ENCODE measurements at regions not wholly inside any gene's neighbourhood (a gene's known extent, or its start where the extent isn't known, plus 50 kb on each side); places are given as distances from the start of the nearest gene placed in this dataset.

DNA sequence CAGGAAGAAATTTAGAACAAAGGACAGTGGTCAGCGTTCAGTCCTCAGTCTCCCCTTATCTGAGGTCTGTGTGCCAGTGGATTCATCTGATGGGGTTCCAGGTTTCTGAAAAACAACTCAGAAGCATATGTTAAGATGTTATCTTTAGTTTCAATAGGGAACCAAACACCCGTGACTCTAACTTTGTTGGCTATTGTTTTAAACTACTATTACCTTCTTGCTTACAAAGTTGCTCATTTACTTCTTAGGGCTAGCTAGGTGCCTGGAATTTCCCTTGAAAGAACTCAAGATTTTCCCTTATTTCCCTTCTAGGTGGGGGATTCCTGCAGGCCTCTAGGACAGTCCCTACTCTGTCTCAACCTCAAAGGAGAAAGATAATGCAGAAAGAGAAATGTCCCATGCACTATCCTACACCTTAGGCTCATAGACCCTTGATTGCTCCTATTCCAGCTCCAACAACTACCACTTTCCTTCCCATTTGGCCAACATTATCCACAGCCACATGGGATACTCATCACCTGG is 192.5 kb upstream of the LYZL1 start:
- peaks cover 12% of the 10 kb centered on the region; the same call in 1 of the 2 replicates for H3K9me3 ChIP-seq (ENCODE audit: insufficient read depth, low read length)
- no peak for TF ChIP-seq ZNF274 (IDR thresholded peaks at IDR 0.05; ENCODE audit: low read depth, low read length)
- TF ChIP-seq YY1 (IDR thresholded peaks at IDR 0.05; ENCODE audit: insufficient read depth, insufficient read length), result no peak
- TF ChIP-seq SUZ12 (IDR thresholded peaks at IDR 0.05; ENCODE audit: extremely low read depth, insufficient read depth, insufficient read length), result no peak
- H3K27me3 ChIP-seq (ENCODE audit: insufficient read depth, insufficient read length), result no peaks in the 10 kb centered on the region
- no peaks in the 10 kb centered on the region for H3K36me3 ChIP-seq (ENCODE audit: insufficient read depth, insufficient read length, low read length)
- no peak for DNase-seq (ENCODE audit: low read depth, low spot score)
- no peaks in the 10 kb centered on the region for H3K4me1 ChIP-seq (ENCODE audit: insufficient read depth, insufficient read length)
- H3K9ac ChIP-seq (ENCODE audit: insufficient read length, low read depth), result no peak overlapping the region
- no peak overlapping the region for H3K4me3 ChIP-seq (ENCODE audit: insufficient read length, low read depth)

- DNase-seq (ENCODE audit: low read depth, low spot score), result no peak
- Histone ChIP-seq H3K4me1 (ENCODE audit: insufficient read depth, insufficient read length) (no peaks in the 10 kb centered on the region), H3K4me3 (ENCODE audit: insufficient read length, low read depth) (no peak overlapping the region), H3K36me3 (ENCODE audit: insufficient read depth, insufficient read length, low read length) (no peaks in the 10 kb centered on the region), H3K9ac (ENCODE audit: insufficient read length, low read depth) (no peak overlapping the region), H3K9me3 (ENCODE audit: insufficient read depth, low read length) (peaks cover 6% of the 10 kb centered on the region; the same call in 1 of the 2 replicates), H3K27me3 (ENCODE audit: insufficient read depth, insufficient read length) (no peaks in the 10 kb centered on the region)
- TF ChIP-seq YY1 (IDR thresholded peaks at IDR 0.05; ENCODE audit: insufficient read depth, insufficient read length) (no peak), ZNF274 (IDR thresholded peaks at IDR 0.05; ENCODE audit: low read depth, low read length) (no peak), SUZ12 (IDR thresholded peaks at IDR 0.05; ENCODE audit: extremely low read depth, insufficient read depth, insufficient read length) (no peak)
These were observed 190.4 kb upstream of the LYZL1 start for GRCh38 chr10:29098423-29098822.

DNA sequence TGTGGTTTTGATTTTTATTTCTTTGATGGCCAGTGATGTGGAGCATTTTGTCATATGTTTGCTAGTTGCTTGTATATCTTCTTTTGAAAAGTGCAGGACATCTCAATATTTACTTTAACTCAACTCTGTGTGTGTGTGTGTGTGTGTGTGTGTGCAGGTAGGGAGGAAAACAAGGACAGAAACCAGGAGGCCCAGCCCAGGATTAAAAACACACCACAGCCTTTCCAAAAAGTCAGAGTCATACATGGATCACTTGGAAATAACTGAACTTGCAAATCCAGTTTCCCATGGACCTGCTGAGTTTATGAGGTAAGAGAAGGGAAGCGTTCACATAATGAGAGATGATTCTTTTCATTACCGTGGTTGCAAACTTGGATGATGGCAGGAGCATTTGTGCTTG is 189.9 kb upstream of the LYZL1 start:
- Histone ChIP-seq H3K4me1 (ENCODE audit: insufficient read depth, insufficient read length) (no peaks in the 10 kb centered on the region), H3K9me3 (ENCODE audit: insufficient read depth, low read length) (peaks cover 12% of the 10 kb centered on the region; the same call in 1 of the 2 replicates), H3K4me3 (ENCODE audit: insufficient read length, low read depth) (no peak overlapping the region), H3K36me3 (ENCODE audit: insufficient read depth, insufficient read length, low read length) (no peaks in the 10 kb centered on the region), H3K27me3 (ENCODE audit: insufficient read depth, insufficient read length) (no peaks in the 10 kb centered on the region), H3K9ac (ENCODE audit: insufficient read length, low read depth) (no peak overlapping the region)
- DNase-seq (ENCODE audit: low read depth, low spot score), result no peak
- no peak for TF ChIP-seq ZNF274 (IDR thresholded peaks at IDR 0.05; ENCODE audit: low read depth, low read length)
- TF ChIP-seq YY1 (IDR thresholded peaks at IDR 0.05; ENCODE audit: insufficient read depth, insufficient read length), result no peak
- TF ChIP-seq SUZ12 (IDR thresholded peaks at IDR 0.05; ENCODE audit: extremely low read depth, insufficient read depth, insufficient read length), result no peak

DNA sequence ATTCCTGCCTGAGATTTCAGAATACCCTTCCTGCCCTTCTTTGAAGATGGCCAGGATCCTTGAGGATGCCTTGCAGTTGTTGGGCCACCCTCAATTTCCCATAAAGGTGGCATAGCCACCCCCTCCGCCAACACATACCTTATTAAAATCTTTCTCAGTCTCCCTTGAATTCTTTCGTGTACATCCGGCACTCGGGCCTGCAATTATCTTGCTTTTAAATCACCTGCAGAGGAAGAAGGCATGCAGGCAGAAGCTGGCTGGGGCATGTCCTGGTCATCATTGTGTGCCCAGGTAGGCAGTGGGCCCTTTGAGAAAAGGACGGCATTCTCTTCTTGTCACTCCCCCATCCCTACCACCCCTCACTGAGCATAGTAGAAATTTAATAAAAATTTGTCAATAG is 189.5 kb upstream of the LYZL1 start:
- H3K36me3 ChIP-seq (ENCODE audit: insufficient read depth, insufficient read length, low read length), result no peaks in the 10 kb centered on the region
- no peak overlapping the region for H3K9ac ChIP-seq (ENCODE audit: insufficient read length, low read depth)
- no peak for DNase-seq (ENCODE audit: low read depth, low spot score)
- no peaks in the 10 kb centered on the region for H3K27me3 ChIP-seq (ENCODE audit: insufficient read depth, insufficient read length)
- H3K4me1 ChIP-seq (ENCODE audit: insufficient read depth, insufficient read length), result no peaks in the 10 kb centered on the region
- TF ChIP-seq YY1 (IDR thresholded peaks at IDR 0.05; ENCODE audit: insufficient read depth, insufficient read length), result no peak
- TF ChIP-seq ZNF274 (IDR thresholded peaks at IDR 0.05; ENCODE audit: low read depth, low read length), result no peak
- no peak for TF ChIP-seq SUZ12 (IDR thresholded peaks at IDR 0.05; ENCODE audit: extremely low read depth, insufficient read depth, insufficient read length)
- H3K9me3 ChIP-seq (ENCODE audit: insufficient read depth, low read length), result peaks cover 13% of the 10 kb centered on the region; the same call in 1 of the 2 replicates
- no peak overlapping the region for H3K4me3 ChIP-seq (ENCODE audit: insufficient read length, low read depth)

DNA sequence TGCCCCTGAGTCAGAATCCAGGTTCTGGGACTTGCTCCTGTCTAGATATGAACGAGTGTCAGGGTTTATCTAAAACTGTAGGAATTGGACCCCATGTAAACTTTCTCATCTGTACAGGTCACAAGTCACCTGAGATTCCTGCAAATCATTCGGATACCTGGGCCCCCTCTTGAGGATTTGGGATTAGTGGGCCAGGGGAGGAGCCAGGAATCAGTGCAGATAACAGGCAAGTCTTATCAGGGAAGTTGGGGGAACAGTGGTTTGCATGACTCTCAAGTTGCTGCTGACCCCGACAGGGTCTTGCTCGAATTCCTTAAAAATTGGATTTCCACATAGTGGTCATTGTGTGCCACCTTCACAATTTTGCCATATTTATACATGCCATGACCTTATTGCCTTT is 188.4 kb upstream of the LYZL1 start:
- no peak overlapping the region for H3K4me3 ChIP-seq (ENCODE audit: insufficient read length, low read depth)
- no peaks in the 10 kb centered on the region for H3K4me1 ChIP-seq (ENCODE audit: insufficient read depth, insufficient read length)
- no peaks in the 10 kb centered on the region for H3K27me3 ChIP-seq (ENCODE audit: insufficient read depth, insufficient read length)
- H3K9me3 ChIP-seq (ENCODE audit: insufficient read depth, low read length), result peaks cover 13% of the 10 kb centered on the region; the same call in 1 of the 2 replicates
- H3K36me3 ChIP-seq (ENCODE audit: insufficient read depth, insufficient read length, low read length), result no peaks in the 10 kb centered on the region
- DNase-seq (ENCODE audit: low read depth, low spot score), result no peak
- TF ChIP-seq SUZ12 (IDR thresholded peaks at IDR 0.05; ENCODE audit: extremely low read depth, insufficient read depth, insufficient read length) (no peak), YY1 (IDR thresholded peaks at IDR 0.05; ENCODE audit: insufficient read depth, insufficient read length) (no peak), ZNF274 (IDR thresholded peaks at IDR 0.05; ENCODE audit: low read depth, low read length) (no peak)
- H3K9ac ChIP-seq (ENCODE audit: insufficient read length, low read depth), result no peak overlapping the region

DNA sequence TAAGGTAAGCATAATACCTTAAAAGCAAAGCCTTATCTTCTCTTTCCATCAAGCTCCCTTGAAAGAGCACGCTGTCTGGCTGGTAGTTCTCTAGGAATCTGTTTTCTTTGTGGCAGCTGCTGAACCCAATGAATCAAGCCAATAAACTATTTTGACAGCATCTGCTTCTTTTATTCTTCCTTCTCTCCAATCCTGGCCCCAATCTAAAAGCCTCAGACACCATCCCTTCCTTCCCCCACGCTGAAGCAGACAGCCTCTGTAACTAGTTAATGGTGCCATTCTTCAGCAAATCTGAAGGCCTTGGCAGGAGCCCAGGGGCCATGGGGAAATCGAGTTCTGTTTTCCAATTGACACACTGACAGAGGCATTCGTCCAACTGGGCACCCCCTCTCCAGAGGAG is 186.6 kb upstream of the LYZL1 start:
- TF ChIP-seq SUZ12 (IDR thresholded peaks at IDR 0.05; ENCODE audit: extremely low read depth, insufficient read depth, insufficient read length) (no peak), ZNF274 (IDR thresholded peaks at IDR 0.05; ENCODE audit: low read depth, low read length) (no peak), YY1 (IDR thresholded peaks at IDR 0.05; ENCODE audit: insufficient read depth, insufficient read length) (no peak)
- no peaks in the 10 kb centered on the region for H3K36me3 ChIP-seq (ENCODE audit: insufficient read depth, insufficient read length, low read length)
- H3K4me1 ChIP-seq (ENCODE audit: insufficient read depth, insufficient read length), result no peaks in the 10 kb centered on the region
- DNase-seq (ENCODE audit: low read depth, low spot score), result no peak
- no peaks in the 10 kb centered on the region for H3K27me3 ChIP-seq (ENCODE audit: insufficient read depth, insufficient read length)
- peaks cover 14% of the 10 kb centered on the region; the same call in 1 of the 2 replicates for H3K9me3 ChIP-seq (ENCODE audit: insufficient read depth, low read length)
- no peak overlapping the region for H3K9ac ChIP-seq (ENCODE audit: insufficient read length, low read depth)
- H3K4me3 ChIP-seq (ENCODE audit: insufficient read length, low read depth), result no peak overlapping the region

- H3K9ac ChIP-seq (ENCODE audit: insufficient read length, low read depth), result no peak overlapping the region
- peaks cover 18% of the 10 kb centered on the region; the same call in 1 of the 2 replicates for H3K9me3 ChIP-seq (ENCODE audit: insufficient read depth, low read length)
- no peak for TF ChIP-seq YY1 (IDR thresholded peaks at IDR 0.05; ENCODE audit: insufficient read depth, insufficient read length)
- TF ChIP-seq SUZ12 (IDR thresholded peaks at IDR 0.05; ENCODE audit: extremely low read depth, insufficient read depth, insufficient read length), result no peak
- TF ChIP-seq ZNF274 (IDR thresholded peaks at IDR 0.05; ENCODE audit: low read depth, low read length), result no peak
- no peak overlapping the region for H3K4me3 ChIP-seq (ENCODE audit: insufficient read length, low read depth)
- no peaks in the 10 kb centered on the region for H3K36me3 ChIP-seq (ENCODE audit: insufficient read depth, insufficient read length, low read length)
- no peaks in the 10 kb centered on the region for H3K27me3 ChIP-seq (ENCODE audit: insufficient read depth, insufficient read length)
- H3K4me1 ChIP-seq (ENCODE audit: insufficient read depth, insufficient read length), result no peaks in the 10 kb centered on the region
- no peak for DNase-seq (ENCODE audit: low read depth, low spot score)
These were observed 186.2 kb upstream of the LYZL1 start for GRCh38 chr10:29102636-29103035.
